Tongue (tissue), 1 donor: ENCODE measurements at regions not wholly inside any gene's neighbourhood (a gene's known extent, or its start where the extent isn't known, plus 50 kb on each side); places are given as distances from the start of the nearest gene placed in this dataset.
"Not testable (repeated sequence)": the region's sequence is repeated elsewhere in the genome, so short reads cannot be mapped to it uniquely, and the experiment has no call there.

Experiments used
- DNase-seq: peaks from one replicate; pipeline ENCODE4 v3.0.0-alpha.2; 2015

- no peak for DNase-seq
Measured at GRCh38 chr7:16369855-16370254, 51.5 kb downstream of the CRPPA start.

GRCh38 chr7:16369309-16369708 is 52.0 kb downstream of the CRPPA start:
- not testable (repeated sequence) for DNase-seq

- DNase-seq = no peak
Measured at GRCh38 chr7:16368885-16369284, 52.5 kb downstream of the CRPPA start.

- DNase-seq = no peak
Measured at GRCh38 chr7:16367115-16367514, 54.2 kb downstream of the CRPPA start.

GRCh38 chr7:16365952-16366351 is 55.4 kb downstream of the CRPPA start:
- DNase-seq = no peak

GRCh38 chr7:16365177-16365576 is 56.2 kb downstream of the CRPPA start:
- no peak for DNase-seq

- peak; percentile 58 for DNase-seq
Measured at GRCh38 chr7:16359216-16359615, 62.1 kb downstream of the CRPPA start.

- peak; percentile 81 for DNase-seq
Measured at GRCh38 chr7:16357921-16358320, 63.4 kb downstream of the CRPPA start.

- DNase-seq = no peak
Measured at GRCh38 chr7:16357474-16357873, 63.9 kb downstream of the CRPPA start.

- DNase-seq = no peak
Measured at GRCh38 chr7:16356301-16356958, 64.9 kb downstream of the CRPPA start.

- DNase-seq = no peak
Measured at GRCh38 chr7:16354573-16354972, 66.8 kb downstream of the CRPPA start.

- DNase-seq = no peak
Measured at GRCh38 chr7:16353226-16353625, 68.1 kb downstream of the CRPPA start.

- no peak for DNase-seq
Measured at GRCh38 chr7:16350634-16351033, 70.7 kb downstream of the CRPPA start.

- DNase-seq = no peak
Measured at GRCh38 chr7:16348251-16348650, 73.1 kb downstream of the CRPPA start.

GRCh38 chr7:16347827-16348192 is 73.5 kb downstream of the CRPPA start:
- DNase-seq = no peak

GRCh38 chr7:16347066-16347826 is 74.1 kb downstream of the CRPPA start:
- DNase-seq = no peak

GRCh38 chr7:16345979-16346958 is 75.1 kb downstream of the CRPPA start:
- no peak for DNase-seq

- no peak for DNase-seq
Measured at GRCh38 chr7:16344927-16345326, 76.4 kb downstream of the CRPPA start.

GRCh38 chr7:16343612-16344011 is 77.7 kb downstream of the CRPPA start:
- no peak for DNase-seq

GRCh38 chr7:16338065-16338464 is 83.3 kb downstream of the CRPPA start:
- no peak for DNase-seq

GRCh38 chr7:16326106-16326505 is 95.2 kb downstream of the CRPPA start:
- DNase-seq = peak; percentile 9

- no peak for DNase-seq
Measured at GRCh38 chr7:16323313-16323712, 98.0 kb downstream of the CRPPA start.
